Natural killer cell (primary cell): ENCODE measurements at regions not wholly inside any gene's neighbourhood (a gene's known extent, or its start where the extent isn't known, plus 50 kb on each side); places are given as distances from the start of the nearest gene placed in this dataset.

ENCODE experiments used
- ATAC-seq, 3 donors: fragments of 150-1000 bp in 2 of 3; fragments of 200-7000 bp in 1 of 3; cut with Tn5 transposase; 1 replicate in 1 of 3; 2 replicates in 2 of 3; pipeline ENCODE4 v1.10.0; 2021; ENCODE audit warnings: mild to moderate bottlenecking in 2 of 3, moderate library complexity in 2 of 3
- DNase-seq, 2 donors: peaks; one replicate each; pipeline versions ENCODE4 v3.0.0 to v3.0.0-alpha.2; 2013 to 2021; ENCODE audit warnings: mixed read lengths in 1 of 2
- H3K27ac ChIP-seq: one replicate; pipeline ENCODE4 v1.5.1; 2013; ENCODE audit warnings: mild to moderate bottlenecking, low read length
- H3K27me3 ChIP-seq: one replicate; pipeline ENCODE4 v1.6.1; 2013; ENCODE audit warnings: low read length; ENCODE audit not compliant: control insufficient read depth, insufficient read depth
- H3K36me3 ChIP-seq: one replicate; pipeline ENCODE4 v1.6.1; 2013; ENCODE audit warnings: low read length; ENCODE audit not compliant: control insufficient read depth, insufficient read depth
- H3K4me1 ChIP-seq: one replicate; pipeline ENCODE4 v1.6.1; 2013; ENCODE audit warnings: low read length; ENCODE audit not compliant: control insufficient read depth, insufficient read depth
- H3K4me3 ChIP-seq: one replicate; pipeline ENCODE4 v1.5.1; 2013; ENCODE audit warnings: low read length
- H3K9me3 ChIP-seq: one replicate; pipeline ENCODE4 v1.6.1; 2013; ENCODE audit warnings: low read length; ENCODE audit not compliant: control insufficient read depth, insufficient read depth
- H3K27ac Mint-ChIP-seq, 2 donors: one replicate each; pipeline ENCODE4 v1.8.0; 2022; ENCODE audit warnings: mild to moderate bottlenecking in 2 of 2, mixed read lengths in 2 of 2, moderate library complexity in 1 of 2
- H3K27me3 Mint-ChIP-seq, 2 donors: one replicate each; pipeline ENCODE4 v1.8.0; 2022; ENCODE audit warnings: low read depth in 2 of 2, mixed read lengths in 2 of 2
- H3K36me3 Mint-ChIP-seq: one replicate; pipeline ENCODE4 v1.8.0; 2022; ENCODE audit warnings: mixed read lengths
- H3K4me1 Mint-ChIP-seq, 2 donors: one replicate each; pipeline ENCODE4 v1.8.0; 2022; ENCODE audit warnings: mixed read lengths in 2 of 2
- H3K4me3 Mint-ChIP-seq: one replicate; pipeline ENCODE4 v1.8.0; 2022; ENCODE audit warnings: mild to moderate bottlenecking, moderate library complexity, mixed read lengths
- H3K9me3 Mint-ChIP-seq, 2 donors: one replicate each; pipeline ENCODE4 v1.8.0; 2022; ENCODE audit warnings: mixed read lengths in 2 of 2
- WGBS: methylation state at CpG from one replicate; pipeline ENCODE4 v1.1.7; 2013; ENCODE audit warnings: missing lambda C conversion rate; ENCODE audit not compliant: insufficient coverage; 5-methylcytosine and 5-hydroxymethylcytosine counted together
- intact Hi-C: fragments of 100-400 bp; cut with micrococcal nuclease; formaldehyde crosslinking; loops from one replicate; pipeline ENCODE4 v1.14.2; 2022
- TF ChIP-seq, protein P1 (sequence below): fragments of 200-600 bp; IDR thresholded peaks from one replicate; pipeline ENCODE4 v1.8.0; 2022; ENCODE audit warnings: antibody characterized with exemption

GRCh38 chr3:25259871-25260270 is 168.2 kb upstream of the RARB start:
- peaks cover 6 to 16% of the 10 kb centered on the region in 2 donors for H3K27me3 Mint-ChIP-seq
- H3K36me3 Mint-ChIP-seq: no peaks in the 10 kb centered on the region
- Histone ChIP-seq H3K36me3 (no peaks in the 10 kb centered on the region), H3K9me3 (no peaks in the 10 kb centered on the region), H3K4me3 (no peak overlapping the region), H3K4me1 (no peaks in the 10 kb centered on the region), H3K27me3 (no peaks in the 10 kb centered on the region), H3K27ac (no peak overlapping the region)
- TF ChIP-seq, protein P1, sequence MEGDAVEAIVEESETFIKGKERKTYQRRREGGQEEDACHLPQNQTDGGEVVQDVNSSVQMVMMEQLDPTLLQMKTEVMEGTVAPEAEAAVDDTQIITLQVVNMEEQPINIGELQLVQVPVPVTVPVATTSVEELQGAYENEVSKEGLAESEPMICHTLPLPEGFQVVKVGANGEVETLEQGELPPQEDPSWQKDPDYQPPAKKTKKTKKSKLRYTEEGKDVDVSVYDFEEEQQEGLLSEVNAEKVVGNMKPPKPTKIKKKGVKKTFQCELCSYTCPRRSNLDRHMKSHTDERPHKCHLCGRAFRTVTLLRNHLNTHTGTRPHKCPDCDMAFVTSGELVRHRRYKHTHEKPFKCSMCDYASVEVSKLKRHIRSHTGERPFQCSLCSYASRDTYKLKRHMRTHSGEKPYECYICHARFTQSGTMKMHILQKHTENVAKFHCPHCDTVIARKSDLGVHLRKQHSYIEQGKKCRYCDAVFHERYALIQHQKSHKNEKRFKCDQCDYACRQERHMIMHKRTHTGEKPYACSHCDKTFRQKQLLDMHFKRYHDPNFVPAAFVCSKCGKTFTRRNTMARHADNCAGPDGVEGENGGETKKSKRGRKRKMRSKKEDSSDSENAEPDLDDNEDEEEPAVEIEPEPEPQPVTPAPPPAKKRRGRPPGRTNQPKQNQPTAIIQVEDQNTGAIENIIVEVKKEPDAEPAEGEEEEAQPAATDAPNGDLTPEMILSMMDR: no peak
- H3K9me3 Mint-ChIP-seq: peaks cover 4 to 5% of the 10 kb centered on the region in 2 donors
- no peak overlapping the region for H3K27ac Mint-ChIP-seq
- H3K4me1 Mint-ChIP-seq: no peaks in the 10 kb centered on the region
- no peak for ATAC-seq
- 75% methylated on average over 2 of the region's 3 CpGs for WGBS
- intact Hi-C loops: no loop called here
- DNase-seq: no peak
- H3K4me3 Mint-ChIP-seq: no peak overlapping the region

DNA sequence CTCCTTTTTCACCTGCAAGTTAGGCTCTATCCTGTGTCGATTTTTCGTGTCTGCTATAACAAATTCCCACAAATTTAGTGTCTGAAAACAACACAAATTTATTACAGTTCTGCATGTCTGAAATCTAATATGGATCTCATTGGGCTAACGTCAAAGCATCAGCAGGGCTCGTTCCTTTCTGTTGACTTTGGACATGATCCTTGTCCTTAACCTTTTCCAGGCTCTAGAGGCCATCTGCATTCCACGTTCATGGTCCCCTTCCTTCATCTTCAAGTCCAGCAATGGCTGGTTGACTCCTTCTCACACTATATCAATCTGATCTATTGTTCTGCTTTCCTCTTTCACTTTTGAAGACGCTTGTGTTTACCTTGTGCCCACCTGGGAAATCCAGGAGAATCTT is 165.7 kb upstream of the RARB start:
- TF ChIP-seq, protein P1: no peak
- no peak overlapping the region for H3K4me3 Mint-ChIP-seq
- Histone ChIP-seq H3K27ac (no peak overlapping the region), H3K4me1 (peaks cover 6% of the 10 kb centered on the region), H3K4me3 (no peak overlapping the region), H3K27me3 (no peaks in the 10 kb centered on the region), H3K36me3 (no peaks in the 10 kb centered on the region), H3K9me3 (peaks cover 4% of the 10 kb centered on the region)
- H3K36me3 Mint-ChIP-seq: no peaks in the 10 kb centered on the region
- H3K27ac Mint-ChIP-seq: no peak overlapping the region
- 77% methylated on average over 6 of the region's 6 CpGs for WGBS
- H3K4me1 Mint-ChIP-seq: peaks cover 0 to 17% of the 10 kb centered on the region in 2 donors
- DNase-seq (no peak), ATAC-seq (no peak)
- intact Hi-C loops: no loop called here
- peaks cover under 1 to 13% of the 10 kb centered on the region in 2 donors for H3K27me3 Mint-ChIP-seq
- H3K9me3 Mint-ChIP-seq: peaks cover 5 to 6% of the 10 kb centered on the region in 2 donors

- H3K4me1 Mint-ChIP-seq: peaks cover 0 to 17% of the 10 kb centered on the region in 2 donors
- WGBS: no CpG with 5 or more reads among the region's 1 CpG
- TF ChIP-seq, protein P1: no peak
- DNase-seq (no peak), ATAC-seq (peak; percentile 41 to 74 (median 46))
- H3K4me3 ChIP-seq: no peak overlapping the region
- H3K27me3 ChIP-seq: no peaks in the 10 kb centered on the region
- H3K27ac ChIP-seq: no peak overlapping the region
- H3K27me3 Mint-ChIP-seq: peaks cover 0 to 14% of the 10 kb centered on the region in 2 donors
- no peaks in the 10 kb centered on the region for H3K36me3 ChIP-seq
- no peaks in the 10 kb centered on the region for H3K36me3 Mint-ChIP-seq
- intact Hi-C loops: no loop called here
- peaks cover 3 to 5% of the 10 kb centered on the region in 2 donors for H3K9me3 Mint-ChIP-seq
- peaks cover 4% of the 10 kb centered on the region for H3K9me3 ChIP-seq
- H3K4me3 Mint-ChIP-seq: no peak overlapping the region
- H3K4me1 ChIP-seq: peaks cover 6% of the 10 kb centered on the region
- H3K27ac Mint-ChIP-seq: no peak overlapping the region
Measured at GRCh38 chr3:25265284-25265683, 162.8 kb upstream of the RARB start.

DNA sequence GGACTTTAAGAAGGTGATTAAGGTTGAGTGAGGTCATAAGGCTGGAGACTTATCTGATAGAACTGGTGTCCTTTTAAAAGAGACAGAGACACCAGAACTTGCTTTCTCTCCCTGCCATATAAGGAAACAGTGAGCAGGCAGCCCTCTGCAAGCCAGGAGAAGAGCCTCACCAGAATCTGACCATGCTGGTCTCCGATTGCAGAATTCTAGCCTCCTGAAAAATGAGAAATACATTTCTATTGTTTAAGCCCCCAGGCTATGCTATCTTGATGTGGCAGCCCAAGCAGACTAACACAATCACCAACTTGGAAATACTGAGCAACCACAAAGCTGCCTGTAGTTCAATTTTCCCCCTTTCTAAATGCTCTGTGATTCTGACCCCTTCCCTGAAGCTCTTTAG is 161.4 kb upstream of the RARB start:
- Mint-ChIP-seq H3K4me3 (no peak overlapping the region), H3K9me3 (peaks cover 3 to 4% of the 10 kb centered on the region in 2 donors), H3K4me1 (peaks cover 0 to 17% of the 10 kb centered on the region in 2 donors), H3K27me3 (peaks cover 0 to 17% of the 10 kb centered on the region in 2 donors), H3K27ac (no peak overlapping the region), H3K36me3 (no peaks in the 10 kb centered on the region)
- TF ChIP-seq, protein P1: no peak
- H3K27me3 ChIP-seq: no peaks in the 10 kb centered on the region
- peaks cover 4% of the 10 kb centered on the region for H3K9me3 ChIP-seq
- no peak overlapping the region for H3K4me3 ChIP-seq
- no peak overlapping the region for H3K27ac ChIP-seq
- DNase-seq (no peak), ATAC-seq (no peak)
- no peaks in the 10 kb centered on the region for H3K36me3 ChIP-seq
- intact Hi-C loops: no loop called here
- peaks cover 6% of the 10 kb centered on the region for H3K4me1 ChIP-seq
- 69% methylated on average over 1 of the region's 1 CpG for WGBS
